Right kidney (tissue), 1 donor: ENCODE measurements at regions not wholly inside any gene's neighbourhood (a gene's known extent, or its start where the extent isn't known, plus 50 kb on each side); places are given as distances from the start of the nearest gene placed in this dataset.
A peak's percentile ranks its signal among the peaks of the same experiment; 100 is the strongest.
"Not testable (repeated sequence)": the region's sequence is repeated elsewhere in the genome, so short reads cannot be mapped to it uniquely, and the experiment has no call there.

Experiments used
- DNase-seq: peaks from one replicate; pipeline ENCODE4 v3.0.0-alpha.2; 2016

DNA sequence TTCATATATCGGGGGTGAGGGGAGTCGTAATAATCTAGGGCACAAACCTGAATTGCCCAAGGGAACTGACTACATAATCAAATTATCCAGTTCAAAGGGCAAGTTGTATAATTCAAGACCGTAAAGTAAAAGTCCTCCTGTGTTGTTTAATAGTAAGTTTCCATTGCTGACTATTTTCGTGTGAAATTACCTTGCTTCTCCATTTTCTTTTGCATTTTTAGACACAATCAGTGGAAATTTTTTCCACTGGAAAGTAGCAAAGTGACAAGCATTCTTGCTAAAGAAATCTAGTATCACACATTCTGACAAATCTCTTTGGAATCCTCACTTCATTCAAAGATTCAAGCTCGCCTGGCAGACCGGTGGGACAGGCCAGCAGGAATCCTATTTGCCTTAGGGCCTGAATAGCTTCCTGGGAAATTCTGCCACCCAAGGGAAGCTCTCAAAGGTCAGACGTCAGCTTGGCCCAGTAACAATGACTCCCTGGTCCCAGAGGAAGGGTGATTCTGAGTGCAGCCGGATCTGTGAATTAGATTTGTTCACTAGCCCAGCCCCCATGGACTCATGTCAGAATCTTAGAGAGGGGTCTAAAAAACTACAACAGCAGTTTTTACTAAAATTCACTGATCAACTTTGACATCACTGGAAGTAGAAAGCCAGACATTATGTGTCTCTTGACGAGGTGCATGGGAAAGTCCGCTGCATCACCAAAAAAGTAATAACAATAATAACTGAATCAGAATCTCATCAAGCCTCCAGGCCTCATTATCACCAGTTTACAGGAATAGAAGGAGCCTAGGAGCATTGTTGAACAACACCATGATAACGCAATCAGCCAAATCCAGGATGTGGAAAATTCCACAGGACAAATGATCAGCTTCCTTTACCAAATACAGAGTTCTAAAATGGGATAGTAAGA lies 161.0 kb downstream of the SKIDA1 start:
- peak; percentile 14 for DNase-seq

DNA sequence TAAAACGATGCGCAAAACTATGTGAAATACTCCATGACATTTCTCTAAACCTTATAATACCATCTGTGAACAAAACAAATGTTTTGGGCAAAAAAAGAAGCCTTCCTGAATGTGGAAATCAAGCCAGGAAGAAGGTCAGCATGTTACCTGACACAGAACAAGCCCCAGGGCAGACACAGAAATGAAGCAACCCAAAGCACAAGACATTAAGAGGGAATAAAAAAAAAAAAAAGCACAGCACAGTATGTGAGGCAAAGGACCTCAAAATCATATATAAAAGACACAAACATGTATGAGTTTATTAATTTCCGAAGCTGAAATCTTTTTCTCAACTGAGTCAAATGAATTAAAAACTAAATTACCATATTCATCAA lies 161.8 kb downstream of the SKIDA1 start:
- no peak for DNase-seq

DNA sequence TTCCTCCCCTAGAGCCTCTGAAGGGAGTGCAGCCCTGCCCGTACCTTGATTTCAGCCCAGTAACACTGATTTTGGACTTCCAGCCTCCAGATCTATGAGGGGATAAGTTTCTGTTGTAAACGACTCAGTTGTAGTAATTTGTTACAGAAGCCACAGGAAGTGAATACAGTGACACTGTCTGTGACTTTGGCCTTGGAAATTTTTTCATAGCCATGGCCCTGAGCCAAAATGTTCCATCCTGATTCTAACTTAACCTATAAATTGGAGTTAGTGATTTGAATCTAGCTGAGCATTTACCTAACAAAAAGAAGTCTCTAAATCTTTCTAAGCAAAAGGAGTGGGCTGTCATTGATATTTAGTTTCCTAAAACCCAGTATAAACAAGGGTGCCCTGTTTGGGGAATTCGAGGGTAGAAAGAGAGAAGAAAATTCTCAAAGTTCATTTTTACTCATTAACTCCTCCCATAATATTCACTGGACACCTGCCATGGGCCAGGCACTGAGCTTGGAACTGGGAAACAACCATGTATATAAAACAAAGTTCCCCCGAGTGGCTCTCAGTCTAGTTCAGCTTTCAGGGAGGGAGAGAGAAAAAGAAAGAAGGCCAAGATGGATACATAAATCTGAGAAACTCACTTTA lies 162.3 kb downstream of the SKIDA1 start:
- DNase-seq = peak; percentile 15

DNA sequence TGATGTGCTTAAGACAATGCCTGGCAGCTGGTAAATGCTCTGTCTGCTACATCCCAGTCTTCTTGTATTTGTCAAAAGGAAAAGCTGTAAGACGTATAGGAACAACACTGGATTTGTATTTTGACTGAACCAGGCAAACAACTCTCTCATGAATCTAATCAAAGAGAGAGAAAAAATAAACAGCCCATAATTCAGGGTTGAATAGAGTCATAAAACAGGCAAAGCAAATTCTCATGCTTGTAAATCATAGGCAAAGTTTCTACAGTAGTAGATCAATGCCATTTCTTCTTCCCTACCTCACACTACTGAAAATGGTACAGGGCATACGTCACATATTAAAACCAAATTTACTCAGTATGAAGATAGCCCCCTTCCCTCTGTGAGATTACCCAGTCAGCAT lies 166.3 kb downstream of the SKIDA1 start:
- no peak for DNase-seq

DNA sequence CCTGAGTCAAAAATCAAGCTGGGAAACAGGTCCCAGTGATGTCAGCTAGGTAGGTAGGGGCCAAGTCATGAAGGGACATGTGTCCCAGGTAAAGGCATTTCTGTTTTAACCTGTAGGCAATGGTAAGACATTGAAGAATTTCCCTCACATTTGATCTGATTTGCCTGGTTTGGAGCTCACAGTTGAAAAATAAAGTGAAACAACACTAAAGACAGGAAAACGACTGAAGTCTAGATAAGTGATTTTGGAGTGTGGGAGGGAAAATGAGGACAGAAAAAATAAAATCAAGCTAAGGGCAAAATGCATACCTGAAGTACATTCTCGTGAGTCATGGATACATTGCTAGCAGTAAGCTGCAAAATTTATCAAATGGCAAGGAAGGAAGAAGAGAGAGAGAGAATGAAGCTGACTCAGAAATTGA lies 169.9 kb downstream of the SKIDA1 start:
- no peak for DNase-seq

DNA sequence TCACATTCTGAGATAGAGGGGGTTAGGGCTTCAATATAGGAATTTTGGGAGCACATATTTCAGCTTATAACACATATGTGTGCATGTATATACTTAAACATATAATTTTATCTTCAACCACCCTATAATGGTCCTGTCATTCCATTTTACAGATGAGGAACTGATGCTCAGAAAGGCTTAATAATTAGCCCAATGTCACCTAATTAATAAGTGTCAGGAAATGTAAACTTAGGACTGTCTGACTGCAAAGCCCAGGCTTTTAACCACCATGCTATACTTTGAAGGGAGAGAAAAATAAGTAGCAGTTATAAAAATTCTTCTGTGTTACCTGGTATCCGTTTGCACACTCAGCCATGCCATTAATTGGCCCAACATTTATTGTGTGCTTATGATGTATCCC lies 172.6 kb downstream of the SKIDA1 start:
- DNase-seq = no peak

DNA sequence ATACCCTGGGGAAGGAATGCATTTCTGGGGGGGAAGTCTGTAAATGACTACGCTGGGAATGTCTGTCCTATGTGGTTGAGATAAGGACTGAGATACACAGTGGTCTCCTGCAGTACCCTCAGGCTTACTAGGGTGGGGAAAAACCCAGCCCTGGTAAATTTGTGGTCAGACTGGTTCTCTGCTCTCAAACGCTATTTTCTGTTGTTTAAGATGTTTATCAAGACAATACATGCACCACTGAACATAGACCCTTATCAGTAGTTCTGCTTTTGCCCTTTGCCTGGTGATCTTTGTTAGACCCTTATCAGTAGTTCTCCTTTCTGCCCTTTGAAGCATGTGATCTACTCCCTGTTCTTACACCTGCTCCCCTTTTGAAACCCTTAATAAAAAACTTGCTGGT lies 173.9 kb downstream of the SKIDA1 start:
- not testable (repeated sequence) for DNase-seq

DNA sequence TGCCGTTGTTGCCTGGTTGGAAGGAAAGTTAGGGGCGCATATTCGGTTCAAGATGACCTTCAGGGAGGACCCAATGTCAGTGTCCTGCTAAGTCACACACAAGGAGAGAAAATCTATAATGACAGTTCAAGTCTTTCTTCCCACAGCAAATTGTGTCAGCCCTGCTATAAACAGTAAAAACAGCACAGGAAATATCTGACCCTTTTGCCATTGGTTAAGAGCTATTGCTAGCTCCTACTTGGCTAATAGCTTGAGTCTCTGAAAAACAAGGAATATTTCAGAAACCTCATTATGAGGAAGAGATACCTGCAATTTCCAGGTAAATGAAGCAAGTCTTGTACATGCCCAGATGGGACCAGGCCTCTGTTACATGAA lies 175.6 kb downstream of the SKIDA1 start:
- DNase-seq = no peak

DNA sequence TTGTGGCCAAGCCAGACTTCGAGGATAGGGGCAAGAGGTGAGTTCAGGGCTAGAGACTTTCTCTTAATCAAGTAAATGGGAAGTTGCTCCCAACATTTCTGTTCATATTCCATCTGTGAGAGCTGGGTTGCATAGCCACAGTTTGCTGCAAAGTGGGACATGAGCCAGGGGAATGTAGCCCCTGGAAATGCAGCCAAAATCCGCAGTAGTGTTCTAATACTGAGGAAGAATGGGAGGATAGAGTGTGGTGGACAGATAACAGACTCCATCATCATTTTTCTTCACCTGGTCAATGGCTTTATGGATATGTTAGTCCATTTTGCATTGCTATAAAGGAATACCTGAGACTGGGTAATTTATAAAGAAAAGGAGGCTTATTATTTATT lies 177.7 kb downstream of the SKIDA1 start:
- no peak for DNase-seq

DNA sequence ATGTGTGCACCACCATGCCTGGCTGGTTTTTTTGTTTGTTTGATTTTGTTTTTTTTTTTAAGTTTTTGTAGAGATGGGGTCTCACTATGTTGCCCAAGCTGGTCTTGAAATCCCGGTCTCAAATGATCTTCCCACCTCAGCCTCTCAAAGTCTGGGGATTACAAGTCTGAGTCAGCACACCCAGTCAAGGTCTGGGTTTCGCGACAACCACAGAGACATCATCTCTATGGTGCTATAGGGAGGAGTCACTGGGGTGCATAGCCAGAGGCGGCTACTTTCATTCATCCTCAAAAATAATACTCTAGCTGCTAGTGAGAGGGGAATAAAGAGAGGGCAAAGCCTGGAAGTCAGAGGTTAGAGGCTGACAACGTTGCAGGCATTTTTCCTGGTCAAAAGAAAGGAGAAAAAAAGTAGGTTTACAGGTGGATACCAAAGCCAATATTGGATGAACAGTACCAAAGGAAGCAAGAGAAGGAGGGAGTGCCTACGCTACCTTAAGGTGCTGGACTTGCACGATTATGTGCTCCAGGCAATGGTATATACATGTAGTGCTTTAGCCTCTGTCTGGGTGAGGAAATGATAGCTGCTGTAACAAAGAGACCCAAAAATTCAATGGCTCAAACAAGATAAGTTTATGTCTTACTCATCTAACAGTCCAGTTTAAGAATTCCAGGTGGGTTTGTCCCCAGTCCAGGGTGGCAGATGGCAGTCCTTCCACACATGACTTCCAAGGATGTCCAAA lies 178.3 kb downstream of the SKIDA1 start:
- DNase-seq = no peak

DNA sequence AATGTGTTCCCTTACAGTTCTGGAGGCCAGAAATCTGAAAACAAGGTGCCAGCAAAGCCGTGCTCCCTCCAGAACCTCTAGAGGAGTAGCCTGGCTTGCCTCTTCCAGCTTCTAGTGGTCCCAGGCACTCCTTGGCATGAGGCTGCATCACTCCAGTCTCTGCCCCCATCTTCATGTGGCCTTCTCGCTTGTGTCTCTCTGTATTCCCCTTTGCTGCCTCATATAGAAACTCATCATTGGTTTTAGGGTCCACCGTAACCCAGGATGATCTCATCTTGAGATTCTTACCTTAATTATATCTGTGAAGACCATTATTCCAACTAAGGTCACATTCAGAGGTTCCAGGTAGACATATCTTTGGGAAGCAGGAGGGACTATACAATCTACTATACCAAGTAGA lies 182.4 kb downstream of the SKIDA1 start:
- no peak for DNase-seq

DNA sequence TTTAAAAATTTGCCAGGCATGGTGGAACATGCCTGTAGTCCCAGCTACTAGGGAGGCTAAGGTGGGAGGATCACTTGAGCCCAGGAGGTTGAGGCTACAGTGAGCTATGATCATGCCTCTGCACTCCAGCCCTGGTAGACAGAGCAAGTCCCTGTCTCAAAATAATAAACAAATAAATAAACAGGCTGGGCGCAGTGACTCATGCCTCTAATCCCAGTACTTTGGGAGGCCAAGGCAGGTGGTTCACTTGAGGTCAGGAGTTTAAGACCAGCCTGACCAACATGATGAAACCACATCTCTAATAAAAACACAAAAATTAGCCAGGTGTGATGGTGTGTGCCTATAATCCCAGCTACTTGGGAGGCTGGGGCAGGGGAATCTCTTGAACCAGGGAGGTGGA lies 183.0 kb downstream of the SKIDA1 start:
- not testable (repeated sequence) for DNase-seq

DNA sequence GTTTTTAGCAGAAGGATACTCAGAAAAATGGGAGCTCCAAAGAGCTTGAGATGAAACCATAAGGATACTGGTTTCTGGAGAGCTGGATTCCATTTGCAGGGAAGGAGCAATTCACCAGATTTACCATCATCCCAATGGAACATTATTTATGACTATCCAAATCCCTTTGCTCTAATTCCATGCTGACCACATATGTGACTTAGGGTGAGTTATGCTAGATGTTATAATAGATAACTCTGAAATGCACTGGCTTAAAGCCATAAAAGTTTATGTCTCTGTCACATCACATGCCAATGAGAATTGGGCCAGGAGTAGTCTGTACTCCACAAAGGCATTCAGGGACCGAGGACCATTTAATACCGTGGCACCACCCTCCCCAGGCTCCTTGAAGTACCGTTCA lies 185.2 kb downstream of the SKIDA1 start:
- no peak for DNase-seq

DNA sequence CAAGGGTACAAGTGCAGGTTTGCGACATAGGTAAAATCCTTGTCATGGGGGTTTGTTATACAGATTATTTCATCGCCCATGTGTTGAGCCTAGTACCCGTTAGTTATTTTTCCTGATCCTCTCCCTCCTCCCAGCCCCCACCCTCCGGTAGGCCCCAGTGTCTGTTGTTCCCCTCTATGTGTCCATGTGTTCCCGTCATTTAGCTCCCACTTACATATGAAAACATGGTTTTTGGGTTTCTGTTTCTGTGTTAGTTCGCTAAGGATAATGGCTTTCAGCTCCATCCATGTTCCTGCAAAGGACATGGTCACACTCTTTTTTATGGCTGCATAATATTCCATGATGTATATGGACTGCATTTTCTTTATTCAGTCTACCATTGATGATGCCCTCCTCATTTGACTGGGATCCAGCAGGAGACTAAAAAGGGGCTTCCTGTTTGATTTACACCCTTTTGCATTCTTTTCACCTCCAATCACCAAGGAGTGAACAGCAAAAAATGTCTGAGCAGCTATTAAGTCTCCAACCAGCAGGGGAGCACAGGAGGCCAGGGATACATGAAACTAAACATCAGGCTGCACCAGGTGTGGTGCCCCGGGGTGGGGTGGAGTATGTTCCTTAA lies 188.2 kb downstream of the SKIDA1 start:
- no peak for DNase-seq

DNA sequence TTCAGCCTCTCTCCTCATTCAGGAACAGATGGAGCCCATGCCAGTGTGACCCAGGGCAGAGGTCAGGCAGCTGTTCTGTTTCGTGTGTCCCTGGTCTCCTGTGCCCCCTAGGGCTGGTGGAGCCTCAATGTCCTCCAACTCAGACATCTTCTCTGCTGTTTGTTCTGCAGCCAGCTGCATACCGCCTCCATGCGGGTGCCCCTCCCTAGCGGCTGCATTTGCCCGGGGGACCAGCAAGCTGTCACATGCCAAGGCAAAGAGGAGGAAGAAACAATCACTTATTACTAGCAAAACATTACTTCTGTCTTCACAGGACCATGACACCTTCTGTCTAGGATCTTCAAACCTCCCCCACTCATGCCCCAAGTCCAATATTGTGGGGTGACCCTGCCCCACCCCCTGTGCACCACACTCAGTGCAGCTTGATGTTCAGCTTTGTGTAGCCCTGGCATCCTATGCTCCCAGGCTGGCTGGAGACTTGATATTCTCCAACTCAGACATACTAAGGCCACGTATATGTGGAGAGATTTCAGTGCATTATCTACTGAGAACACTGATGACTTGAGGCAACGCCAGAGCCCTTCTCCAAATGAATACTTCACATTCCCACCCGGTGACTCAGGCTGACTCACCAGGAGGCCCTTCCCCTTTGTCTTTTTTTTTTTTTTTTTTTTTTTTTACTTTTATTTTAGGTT lies 188.9 kb downstream of the SKIDA1 start:
- DNase-seq = peak; percentile 28

DNA sequence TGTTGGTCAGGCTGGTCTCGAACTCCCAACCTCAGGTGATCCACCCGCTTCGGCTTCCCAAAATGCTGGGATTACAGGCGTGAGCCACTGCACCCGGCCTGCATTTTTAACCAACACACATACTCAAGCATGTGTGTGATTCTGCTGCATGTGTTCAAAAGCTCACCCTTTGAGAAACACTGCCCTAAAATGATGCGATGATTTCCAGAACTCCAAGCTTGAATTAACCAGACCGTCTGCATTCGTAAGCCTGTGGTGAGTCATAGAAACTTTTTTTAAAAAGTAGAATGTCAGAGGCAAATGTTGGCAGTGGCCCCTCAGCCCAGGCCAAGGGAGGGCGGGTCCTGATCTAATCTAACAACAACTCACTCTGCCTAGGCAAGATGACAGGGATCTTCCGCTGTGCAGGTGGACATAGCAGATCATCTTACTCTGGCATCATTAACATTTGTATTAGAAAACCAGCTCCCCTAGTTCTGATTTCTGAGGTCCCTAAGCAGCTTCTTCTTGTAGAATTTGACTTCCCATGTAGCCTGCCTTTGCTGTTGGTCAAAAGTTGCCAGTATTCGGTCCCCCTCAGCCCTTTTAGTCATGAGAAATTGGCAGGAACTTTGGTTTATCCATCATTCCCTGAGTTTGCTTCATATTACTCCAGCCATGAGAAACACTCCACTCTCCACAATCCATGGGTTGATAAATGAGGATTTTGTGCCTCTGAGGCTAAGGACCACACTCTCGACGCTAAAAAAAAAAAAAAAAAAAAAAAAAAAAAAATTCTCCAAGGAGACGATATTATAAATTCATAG lies 190.4 kb downstream of the SKIDA1 start:
- no peak for DNase-seq

DNA sequence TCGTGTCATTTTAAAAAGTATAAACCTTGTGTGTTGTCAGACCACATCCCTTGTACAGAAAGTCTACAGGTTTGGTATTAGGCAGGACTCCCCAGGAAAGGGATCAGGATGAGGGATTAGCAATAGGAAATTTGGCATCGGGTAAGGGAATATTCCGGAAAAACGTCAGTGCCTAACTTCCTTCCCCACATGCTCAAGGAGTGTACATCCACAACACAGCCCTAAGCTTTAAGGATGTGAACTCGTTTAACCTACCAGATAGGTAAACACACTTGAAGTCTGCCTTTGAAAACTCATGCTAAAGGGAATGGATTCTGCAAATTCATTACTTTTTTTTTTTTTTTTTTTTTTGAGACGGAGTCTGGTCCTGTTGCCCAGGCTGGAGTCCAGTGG lies 194.9 kb downstream of the SKIDA1 start:
- DNase-seq = no peak

DNA sequence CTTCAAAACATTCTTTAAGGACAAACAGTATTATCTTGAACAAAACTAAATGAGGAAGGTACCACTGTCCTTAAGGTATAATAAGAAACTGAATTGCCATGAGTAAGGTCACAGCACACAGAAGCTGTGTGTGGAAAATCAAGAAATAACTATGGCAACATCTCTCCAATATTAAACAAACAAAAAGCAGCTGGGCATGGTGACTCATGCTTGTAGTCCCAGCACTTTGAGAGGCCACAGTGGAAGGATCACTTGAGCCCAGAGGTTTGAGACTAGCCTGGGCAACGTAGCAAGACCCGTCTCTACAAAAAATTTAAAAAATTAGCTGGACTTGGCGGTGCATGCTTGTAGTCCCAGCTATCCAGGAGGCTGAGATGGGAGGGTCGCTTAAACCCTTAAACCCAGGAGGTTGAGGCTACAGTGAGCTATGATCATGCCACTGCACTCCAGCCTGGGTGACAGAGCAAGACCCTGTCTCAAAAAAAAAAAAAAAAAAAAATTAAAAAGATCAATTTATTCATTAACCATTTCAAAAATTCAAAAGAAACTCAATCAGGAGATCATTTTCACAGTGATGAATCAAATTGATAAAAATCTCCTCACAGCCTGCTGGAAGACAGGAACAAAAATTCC lies 195.4 kb downstream of the SKIDA1 start:
- no peak for DNase-seq

DNA sequence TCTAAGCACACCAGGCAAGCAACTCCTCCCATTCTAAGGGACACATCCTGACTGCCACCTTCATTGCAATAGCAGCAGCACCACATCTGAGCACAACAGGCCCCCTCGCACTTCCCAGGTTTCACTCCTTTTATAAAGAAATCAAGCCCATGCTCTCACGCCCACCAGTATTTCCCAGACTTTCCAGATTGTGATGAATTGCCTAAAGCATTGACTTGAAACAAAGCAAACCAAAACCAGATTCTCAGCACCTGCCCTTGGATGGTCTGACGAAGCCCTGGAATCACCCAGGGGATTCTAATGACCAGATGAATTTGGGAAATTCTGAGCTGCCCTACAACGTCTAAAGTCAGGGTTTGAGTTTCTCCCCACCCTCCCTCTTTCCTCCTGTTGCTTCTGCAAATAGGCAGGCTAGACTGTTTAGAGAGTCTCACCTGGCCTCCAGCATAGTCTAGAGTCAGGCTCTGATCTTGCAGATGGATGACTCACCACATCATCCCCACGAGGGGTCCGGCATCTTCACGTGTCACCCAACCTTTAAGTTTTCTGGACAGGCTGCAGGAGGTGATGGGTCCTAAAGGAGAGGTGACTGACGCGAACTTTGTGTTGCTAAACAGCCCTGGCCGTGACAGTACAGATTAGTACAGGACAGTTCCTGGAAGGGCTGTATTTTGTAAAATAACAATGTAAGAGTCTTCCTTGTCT lies 198.0 kb downstream of the SKIDA1 start:
- no peak for DNase-seq

DNA sequence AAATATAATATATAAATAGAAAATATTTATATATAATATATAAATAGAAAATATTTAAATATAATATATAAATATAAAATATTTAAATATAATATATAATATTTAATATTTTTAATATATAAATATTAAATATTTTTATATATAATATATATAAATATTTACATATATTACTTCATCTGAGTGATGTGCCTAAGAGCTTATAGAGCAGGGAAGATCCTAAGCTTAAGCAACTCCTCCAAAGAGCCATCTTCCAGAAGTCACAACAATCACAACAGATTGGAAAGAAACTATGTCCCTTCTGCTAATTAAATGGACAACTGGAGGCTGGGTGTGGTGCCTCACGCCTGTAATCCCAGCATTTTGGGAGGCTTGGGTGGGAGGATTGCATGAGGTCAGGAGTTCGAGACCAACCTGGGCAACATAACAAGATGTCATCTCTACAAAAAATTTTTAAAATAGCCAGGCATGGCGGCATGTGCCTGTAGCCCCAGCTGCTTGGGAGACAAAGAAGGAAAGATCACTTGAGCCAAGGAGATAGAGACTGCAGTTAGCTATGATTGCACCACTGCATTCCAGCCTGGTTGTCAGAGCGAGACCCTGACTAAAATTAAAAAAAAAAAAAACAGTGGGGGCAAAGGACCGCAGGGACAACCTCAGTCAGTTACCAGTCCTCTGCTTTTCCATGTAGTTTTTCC lies 198.7 kb downstream of the SKIDA1 start:
- DNase-seq = no peak
